Esophagus muscularis mucosa (tissue), 4 donors: ENCODE measurements at regions not wholly inside any gene's neighbourhood (a gene's known extent, or its start where the extent isn't known, plus 50 kb on each side); places are given as distances from the start of the nearest gene placed in this dataset.

Experiments
- EP300 ChIP-seq: sonication (generic); formaldehyde crosslinking; IDR thresholded peaks from one replicate; pipeline ENCODE4 v1.6.1; 2017; ENCODE audit warnings: antibody characterized with exemption
- POLR2A ChIP-seq: fragments of 450-650 bp; IDR thresholded peaks from one replicate; pipeline ENCODE4 v1.6.1; 2017; ENCODE audit warnings: antibody characterized with exemption, moderate library complexity, mild to moderate bottlenecking, low read depth
- POLR2AphosphoS5 ChIP-seq, 2 donors: sonication (generic); formaldehyde crosslinking; IDR thresholded peaks; one replicate each; pipeline ENCODE4 v1.6.1; 2017; ENCODE audit warnings: antibody characterized with exemption in 2 of 2
- TF ChIP-seq, protein P1 (sequence below), 3 experiments: fragments of 200-600 bp in 2 of 3; fragments of 450-650 bp in 1 of 3; sonication (generic) in 2 of 3; IDR thresholded peaks; one replicate each; pipeline ENCODE4 v1.5.1; 2017 to 2019; ENCODE audit warnings: antibody characterized with exemption in 3 of 3, mild to moderate bottlenecking in 2 of 3, moderate library complexity in 1 of 3

DNA sequence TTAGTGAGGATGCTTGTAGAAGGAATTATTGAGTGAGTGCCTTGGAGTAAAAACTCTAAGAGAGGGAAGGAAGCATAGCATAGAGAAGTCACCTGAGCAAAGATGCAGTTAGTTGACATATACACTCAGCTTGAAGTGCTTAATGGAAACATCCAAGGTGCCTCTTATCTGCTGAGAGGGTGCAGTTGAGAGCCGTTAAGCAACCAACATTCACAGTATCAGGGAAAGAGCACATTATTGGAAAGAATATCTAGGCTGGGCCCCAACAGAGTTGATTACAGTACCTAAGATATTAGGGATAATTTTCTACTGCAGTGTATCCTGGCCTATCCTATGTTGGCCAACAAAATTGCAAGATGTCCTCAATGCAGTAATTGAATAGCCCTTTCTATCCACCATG lies 302.0 kb downstream of the ETV1 start:
- TF ChIP-seq, protein P1, sequence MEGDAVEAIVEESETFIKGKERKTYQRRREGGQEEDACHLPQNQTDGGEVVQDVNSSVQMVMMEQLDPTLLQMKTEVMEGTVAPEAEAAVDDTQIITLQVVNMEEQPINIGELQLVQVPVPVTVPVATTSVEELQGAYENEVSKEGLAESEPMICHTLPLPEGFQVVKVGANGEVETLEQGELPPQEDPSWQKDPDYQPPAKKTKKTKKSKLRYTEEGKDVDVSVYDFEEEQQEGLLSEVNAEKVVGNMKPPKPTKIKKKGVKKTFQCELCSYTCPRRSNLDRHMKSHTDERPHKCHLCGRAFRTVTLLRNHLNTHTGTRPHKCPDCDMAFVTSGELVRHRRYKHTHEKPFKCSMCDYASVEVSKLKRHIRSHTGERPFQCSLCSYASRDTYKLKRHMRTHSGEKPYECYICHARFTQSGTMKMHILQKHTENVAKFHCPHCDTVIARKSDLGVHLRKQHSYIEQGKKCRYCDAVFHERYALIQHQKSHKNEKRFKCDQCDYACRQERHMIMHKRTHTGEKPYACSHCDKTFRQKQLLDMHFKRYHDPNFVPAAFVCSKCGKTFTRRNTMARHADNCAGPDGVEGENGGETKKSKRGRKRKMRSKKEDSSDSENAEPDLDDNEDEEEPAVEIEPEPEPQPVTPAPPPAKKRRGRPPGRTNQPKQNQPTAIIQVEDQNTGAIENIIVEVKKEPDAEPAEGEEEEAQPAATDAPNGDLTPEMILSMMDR (IDR thresholded peaks at IDR 0.05): no peak
- TF ChIP-seq POLR2A (no peak), POLR2AphosphoS5 (IDR thresholded peaks at IDR 0.05) (no peak), EP300 (no peak)
